Activated CD4-positive, alpha-beta memory T cell treated with anti-CD3 and anti-CD28 coated beads for 36 hours (primary cell): ENCODE measurements at regions not wholly inside any gene's neighbourhood (a gene's known extent, or its start where the extent isn't known, plus 50 kb on each side); places are given as distances from the start of the nearest gene placed in this dataset.

Source experiments
- CTCF ChIA-PET: fragments of 350-600 bp; sonication (Branson Sonifier 250); formaldehyde crosslinking; loops from one replicate; lab custom pipeline; 2021; ENCODE audit warnings: antibody characterized with exemption, inconsistent platforms; lab: Charles Lee
- POLR2A ChIA-PET: fragments of 350-600 bp; sonication (Branson Sonifier 250); formaldehyde crosslinking; loops from one replicate; lab custom pipeline; 2021; ENCODE audit warnings: antibody characterized with exemption; lab: Charles Lee
- DNase-seq: peaks from one replicate; pipeline ENCODE4 v3.0.0-alpha.2; 2020
- H3K27ac Mint-ChIP-seq: one replicate; pipeline ENCODE4 v1.8.0; 2021; ENCODE audit warnings: mixed read lengths
- H3K27me3 Mint-ChIP-seq: one replicate; pipeline ENCODE4 v1.8.0; 2021; ENCODE audit warnings: mixed read lengths
- H3K36me3 Mint-ChIP-seq: one replicate; pipeline ENCODE4 v1.8.0; 2021; ENCODE audit warnings: mixed read lengths
- H3K4me1 Mint-ChIP-seq: one replicate; pipeline ENCODE4 v1.8.0; 2021; ENCODE audit warnings: low read depth, mixed read lengths
- H3K4me3 Mint-ChIP-seq: one replicate; pipeline ENCODE4 v1.8.0; 2021; ENCODE audit warnings: mild to moderate bottlenecking, mixed read lengths
- H3K9me3 Mint-ChIP-seq: one replicate; pipeline ENCODE4 v1.8.0; 2021; ENCODE audit warnings: mixed read lengths
- intact Hi-C: fragments of 100-400 bp; cut with micrococcal nuclease; formaldehyde crosslinking; loops from one replicate; pipeline ENCODE4 v1.15.1; 2023

GRCh38 chr2:37820471-37820986 is 104.6 kb upstream of the RMDN2 start:
- Mint-ChIP-seq H3K27me3 (no peaks in the 10 kb centered on the region), H3K36me3 (no peaks in the 10 kb centered on the region), H3K4me1 (peaks cover 6% of the 10 kb centered on the region), H3K9me3 (peaks cover 6% of the 10 kb centered on the region), H3K27ac (no peak overlapping the region), H3K4me3 (no peak overlapping the region)
- POLR2A ChIA-PET: no interaction called here
- DNase-seq: no peak
- intact Hi-C loops: no loop called here
- CTCF ChIA-PET: no interaction called here

DNA sequence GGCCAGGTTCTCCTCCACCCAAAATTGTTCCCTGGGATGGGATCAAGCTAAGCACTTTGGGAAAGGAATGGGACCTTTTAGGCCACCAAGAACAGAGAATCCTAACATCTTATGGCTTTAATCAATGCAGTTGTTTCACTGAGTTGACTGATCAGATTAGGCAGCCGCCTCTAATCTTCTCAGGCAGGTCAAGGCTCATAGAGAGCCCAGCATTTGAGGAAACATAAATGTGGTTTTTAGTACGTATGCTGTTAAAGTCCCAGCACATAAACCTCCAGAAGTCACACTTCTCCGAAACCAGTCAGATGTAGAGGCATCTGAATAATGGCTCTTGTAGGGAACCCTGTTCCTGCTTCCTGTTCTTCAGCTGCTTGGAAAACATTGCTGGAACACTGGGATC is 99.5 kb upstream of the RMDN2 start:
- Mint-ChIP-seq H3K27ac (no peak overlapping the region), H3K4me1 (peaks cover 19% of the 10 kb centered on the region), H3K36me3 (no peaks in the 10 kb centered on the region), H3K27me3 (no peaks in the 10 kb centered on the region), H3K9me3 (peaks cover 5% of the 10 kb centered on the region), H3K4me3 (no peak overlapping the region)
- ChIA-PET CTCF (interaction anchor here (0.7 kb wide), 1 partner anchor 65 kb away, joined by 3 read pairs; no protein-coding TSS in a partner anchor), POLR2A (no interaction called here)
- intact Hi-C loops: no loop called here
- DNase-seq: no peak

DNA sequence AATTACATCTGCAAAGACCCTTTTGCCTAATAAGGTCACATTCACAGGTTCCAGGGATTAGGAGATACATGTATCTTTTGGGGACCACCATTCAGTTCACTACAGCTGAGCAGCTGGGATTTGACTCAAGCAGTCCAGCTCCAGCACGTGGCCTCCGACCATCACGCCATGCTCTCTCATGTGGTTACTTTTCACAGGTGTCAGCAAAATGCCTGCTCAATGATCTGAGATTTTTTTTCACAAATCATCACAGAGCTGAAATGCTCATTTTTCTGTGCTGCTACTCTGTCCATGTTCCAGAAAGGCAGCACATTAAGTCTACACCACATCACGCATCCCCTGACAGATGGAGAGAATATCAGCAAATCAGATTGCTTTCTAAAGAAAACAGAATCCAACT is 98.5 kb upstream of the RMDN2 start:
- Mint-ChIP-seq H3K4me3 (no peak overlapping the region), H3K27ac (no peak overlapping the region), H3K36me3 (no peaks in the 10 kb centered on the region), H3K9me3 (no peaks in the 10 kb centered on the region), H3K27me3 (no peaks in the 10 kb centered on the region), H3K4me1 (peaks cover 19% of the 10 kb centered on the region)
- POLR2A ChIA-PET: no interaction called here
- no peak for DNase-seq
- CTCF ChIA-PET: interaction anchor here (1.4 to 4.3 kb wide), 2 partner anchors 51 to 412 kb away, joined by 5 to 24 read pairs; no protein-coding TSS in a partner anchor
- intact Hi-C loops: no loop called here

- no peak overlapping the region for H3K4me3 Mint-ChIP-seq
- H3K27ac Mint-ChIP-seq: no peak overlapping the region
- POLR2A ChIA-PET: interaction anchor here (0.5 kb wide), 1 partner anchor 158 kb away, joined by 3 read pairs; no protein-coding TSS in a partner anchor
- no peak for DNase-seq
- no peaks in the 10 kb centered on the region for H3K27me3 Mint-ChIP-seq
- intact Hi-C loops: no loop called here
- no peaks in the 10 kb centered on the region for H3K36me3 Mint-ChIP-seq
- CTCF ChIA-PET: interaction anchor here (1.4 to 7.5 kb wide), 3 partner anchors 50 to 431 kb away, joined by 5 to 104 read pairs (median 24); no protein-coding TSS in a partner anchor
- no peaks in the 10 kb centered on the region for H3K9me3 Mint-ChIP-seq
- H3K4me1 Mint-ChIP-seq: peaks cover 21% of the 10 kb centered on the region
Observed at GRCh38 chr2:37827455-37827854, 97.6 kb upstream of the RMDN2 start.

- Mint-ChIP-seq H3K4me3 (no peak overlapping the region), H3K36me3 (no peaks in the 10 kb centered on the region), H3K27ac (no peak overlapping the region), H3K27me3 (no peaks in the 10 kb centered on the region), H3K4me1 (peaks cover 21% of the 10 kb centered on the region), H3K9me3 (no peaks in the 10 kb centered on the region)
- intact Hi-C loops: no loop called here
- POLR2A ChIA-PET: interaction anchor here (0.5 to 1.4 kb wide), 2 partner anchors 47 to 159 kb away, joined by 3 to 5 read pairs; no protein-coding TSS in a partner anchor
- no peak for DNase-seq
- CTCF ChIA-PET: interaction anchor here (1.4 to 7.5 kb wide), 3 partner anchors 49 to 432 kb away, joined by 5 to 104 read pairs (median 24); no protein-coding TSS in a partner anchor
Observed at GRCh38 chr2:37827911-37828511, 97.1 kb upstream of the RMDN2 start.

GRCh38 chr2:37829202-37829601 is 95.9 kb upstream of the RMDN2 start:
- Mint-ChIP-seq H3K36me3 (no peaks in the 10 kb centered on the region), H3K27me3 (no peaks in the 10 kb centered on the region), H3K4me3 (no peak overlapping the region), H3K4me1 (peaks cover 30% of the 10 kb centered on the region), H3K9me3 (no peaks in the 10 kb centered on the region), H3K27ac (no peak overlapping the region)
- ChIA-PET CTCF (interaction anchor here (4.3 to 12.6 kb wide), 3 partner anchors 47 to 433 kb away, joined by 24 to 175 read pairs (median 104); no protein-coding TSS in a partner anchor), POLR2A (interaction anchor here (0.6 to 1.4 kb wide), 2 partner anchors 18 to 46 kb away, joined by 3 to 5 read pairs; no protein-coding TSS in a partner anchor)
- intact Hi-C loops: no loop called here
- peak; percentile 30 for DNase-seq

GRCh38 chr2:37829616-37830395 is 95.3 kb upstream of the RMDN2 start:
- ChIA-PET CTCF (interaction anchor here (4.3 to 12.6 kb wide), 3 partner anchors 46 to 434 kb away, joined by 24 to 175 read pairs (median 104); no protein-coding TSS in a partner anchor), POLR2A (no interaction called here)
- Mint-ChIP-seq H3K4me3 (no peak overlapping the region), H3K27me3 (no peaks in the 10 kb centered on the region), H3K4me1 (peaks cover 30% of the 10 kb centered on the region), H3K27ac (no peak overlapping the region), H3K36me3 (no peaks in the 10 kb centered on the region), H3K9me3 (no peaks in the 10 kb centered on the region)
- no peak for DNase-seq
- intact Hi-C loops: loop anchor here (5.0 kb wide), 3 partner anchors 158 to 293 kb away; partner anchors contain the start of gene CDC42EP3

GRCh38 chr2:37830636-37831035 is 94.5 kb upstream of the RMDN2 start:
- ChIA-PET POLR2A (interaction anchor here (0.7 kb wide), 1 partner anchor 42 kb away, joined by 3 read pairs; no protein-coding TSS in a partner anchor), CTCF (interaction anchor here (1.5 to 12.6 kb wide), 4 partner anchors 45 to 434 kb away, joined by 4 to 175 read pairs (median 114); no protein-coding TSS in a partner anchor)
- H3K4me3 Mint-ChIP-seq: no peak overlapping the region
- no peak for DNase-seq
- no peaks in the 10 kb centered on the region for H3K36me3 Mint-ChIP-seq
- no peak overlapping the region for H3K27ac Mint-ChIP-seq
- H3K27me3 Mint-ChIP-seq: no peaks in the 10 kb centered on the region
- H3K9me3 Mint-ChIP-seq: no peaks in the 10 kb centered on the region
- H3K4me1 Mint-ChIP-seq: peaks cover 30% of the 10 kb centered on the region
- intact Hi-C loops: loop anchor here (5.0 kb wide), 3 partner anchors 158 to 293 kb away; partner anchors contain the start of gene CDC42EP3

DNA sequence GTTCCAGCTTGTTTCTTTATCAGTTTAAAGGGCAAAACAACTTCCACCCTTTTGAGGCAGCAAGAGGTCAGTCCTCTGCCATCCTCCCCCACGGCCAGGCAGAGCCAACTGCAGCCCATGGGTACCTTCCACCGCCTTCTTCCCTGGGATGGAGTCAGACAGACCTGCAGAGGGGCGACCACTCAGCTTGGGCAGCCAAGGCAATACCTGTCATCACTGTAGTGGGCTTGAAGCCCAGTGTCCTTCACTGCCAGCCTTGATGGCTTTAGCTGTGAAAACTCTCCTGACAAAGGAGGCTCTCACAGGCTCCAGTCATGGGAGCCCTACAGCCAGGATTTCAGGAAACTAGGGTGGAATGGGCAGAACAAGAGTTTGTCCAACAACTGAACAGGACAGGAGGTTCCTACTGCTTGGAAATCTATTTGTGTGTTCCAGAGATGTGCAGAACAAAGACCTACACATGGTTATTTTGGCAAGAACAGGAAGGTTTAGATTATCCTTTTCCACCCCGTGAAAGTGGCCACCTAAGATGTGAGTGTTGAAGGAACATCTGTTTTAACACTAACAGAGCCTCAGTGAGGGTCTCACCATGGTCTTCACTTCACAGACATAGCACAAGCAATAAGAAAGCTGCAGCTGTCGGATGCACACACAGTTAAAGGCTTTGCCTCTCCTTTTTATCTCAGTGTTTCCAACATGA is 93.9 kb upstream of the RMDN2 start:
- CTCF ChIA-PET: interaction anchor here (1.5 to 12.6 kb wide), 5 partner anchors 45 to 435 kb away, joined by 4 to 175 read pairs (median 104); no protein-coding TSS in a partner anchor
- H3K27me3 Mint-ChIP-seq: no peaks in the 10 kb centered on the region
- POLR2A ChIA-PET: interaction anchor here (0.7 to 1.0 kb wide), 2 partner anchors 41 to 430 kb away, joined by 3 read pairs; no protein-coding TSS in a partner anchor

DNA sequence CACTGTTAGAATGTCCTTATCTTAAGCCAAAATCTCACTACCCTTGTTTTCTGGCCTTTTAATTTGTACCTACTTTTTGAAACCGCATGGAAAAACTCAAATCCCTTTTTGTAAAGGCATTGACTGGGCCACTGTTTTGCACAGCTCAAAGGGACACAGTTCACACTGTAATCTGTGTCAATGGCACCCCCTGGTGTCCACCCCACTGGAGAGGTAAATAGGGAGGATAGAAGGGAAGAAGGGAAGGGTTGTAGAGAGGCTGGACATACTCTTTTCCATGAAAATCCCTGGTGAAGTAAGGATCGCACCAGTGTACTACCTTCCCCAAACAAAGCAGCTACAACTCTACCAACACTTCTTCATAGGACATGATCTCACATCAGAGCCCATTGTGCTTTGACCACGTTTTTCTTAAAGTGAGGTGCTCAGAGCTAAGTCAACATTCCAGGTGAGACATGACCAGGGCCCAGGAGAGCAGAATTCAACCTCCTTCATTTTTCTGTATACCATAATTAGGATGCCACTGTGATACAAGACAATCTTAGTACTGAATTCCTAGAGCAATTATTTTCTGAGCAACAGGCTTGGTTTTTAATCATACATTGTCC is 92.4 kb upstream of the RMDN2 start:
- CTCF ChIA-PET: interaction anchor here (0.5 to 12.6 kb wide), 52 partner anchors 10 to 457 kb away, joined by 3 to 175 read pairs (median 4); partner anchors contain the start of gene CDC42EP3
- intact Hi-C loops: loop anchor here (1.0 to 5.0 kb wide), 6 partner anchors 45 to 436 kb away; partner anchors contain the start of gene CDC42EP3
- peak; percentile 86 for DNase-seq
- H3K4me3 Mint-ChIP-seq: no peak overlapping the region
- no peaks in the 10 kb centered on the region for H3K27me3 Mint-ChIP-seq
- POLR2A ChIA-PET: interaction anchor here (0.9 to 2.0 kb wide), 3 partner anchors 10 to 162 kb away, joined by 3 to 4 read pairs (median 3); partner anchors contain the start of gene CDC42EP3
- H3K4me1 Mint-ChIP-seq: peaks cover 30% of the 10 kb centered on the region
- H3K36me3 Mint-ChIP-seq: no peaks in the 10 kb centered on the region
- no peak overlapping the region for H3K27ac Mint-ChIP-seq
- no peaks in the 10 kb centered on the region for H3K9me3 Mint-ChIP-seq

More for the DNA sequence above, 93.9 kb upstream of the RMDN2 start:
- no peaks in the 10 kb centered on the region for H3K36me3 Mint-ChIP-seq
- intact Hi-C loops: loop anchor here (5.0 kb wide), 3 partner anchors 159 to 294 kb away; partner anchors contain the start of gene CDC42EP3
- H3K4me3 Mint-ChIP-seq: no peak overlapping the region
- H3K4me1 Mint-ChIP-seq: peaks cover 30% of the 10 kb centered on the region
- DNase-seq: no peak
- no peak overlapping the region for H3K27ac Mint-ChIP-seq
- no peaks in the 10 kb centered on the region for H3K9me3 Mint-ChIP-seq
